LHCN-M2 (cell line): ENCODE measurements at regions not wholly inside any gene's neighbourhood (a gene's known extent, or its start where the extent isn't known, plus 50 kb on each side); places are given as distances from the start of the nearest gene placed in this dataset.
A peak's percentile ranks its signal among the peaks of the same experiment; 100 is the strongest.

Experiments used
- DNase-seq: peaks from one replicate; pipeline ENCODE4 v3.0.0-alpha.2; 2012; ENCODE audit warnings: low read depth

DNA sequence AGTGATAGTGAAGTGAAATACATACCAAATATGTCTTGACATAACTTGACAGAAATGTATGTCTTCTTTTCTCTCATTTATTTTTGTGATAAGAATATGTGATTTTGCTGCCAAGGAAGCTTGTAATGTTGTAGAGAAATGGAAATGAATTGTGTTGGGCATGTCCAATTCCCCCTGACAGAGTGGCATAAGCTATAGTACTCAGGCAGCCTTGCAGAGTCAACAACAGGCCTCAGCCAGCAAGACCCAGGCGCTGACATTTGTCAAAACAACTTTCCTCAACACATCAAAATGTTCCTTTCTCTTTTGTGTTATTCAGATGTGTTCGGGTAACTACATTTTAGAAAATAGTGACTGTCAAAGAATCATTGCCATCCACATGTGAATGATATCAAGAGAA lies 538.1 kb upstream of the ATP11B start:
- no peak for DNase-seq

DNA sequence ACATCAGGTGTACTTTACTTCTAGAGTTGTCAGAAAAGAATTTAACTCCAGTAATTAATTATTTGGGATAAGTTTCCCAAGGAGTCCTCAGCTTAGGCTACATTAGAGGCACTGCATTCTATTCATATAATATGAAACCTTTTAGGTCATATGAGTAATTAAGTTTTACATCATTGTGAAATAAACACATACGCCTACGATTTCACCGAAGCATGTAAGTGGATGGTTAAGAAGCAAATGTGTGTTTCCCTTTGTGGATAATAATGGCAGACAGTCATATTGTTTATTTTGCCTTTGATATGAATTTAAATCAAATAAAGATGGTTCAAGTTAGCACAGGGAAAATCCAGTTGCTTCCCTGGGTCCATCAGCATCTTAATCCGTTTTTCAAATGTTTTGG lies 535.9 kb upstream of the ATP11B start:
- no peak for DNase-seq

DNA sequence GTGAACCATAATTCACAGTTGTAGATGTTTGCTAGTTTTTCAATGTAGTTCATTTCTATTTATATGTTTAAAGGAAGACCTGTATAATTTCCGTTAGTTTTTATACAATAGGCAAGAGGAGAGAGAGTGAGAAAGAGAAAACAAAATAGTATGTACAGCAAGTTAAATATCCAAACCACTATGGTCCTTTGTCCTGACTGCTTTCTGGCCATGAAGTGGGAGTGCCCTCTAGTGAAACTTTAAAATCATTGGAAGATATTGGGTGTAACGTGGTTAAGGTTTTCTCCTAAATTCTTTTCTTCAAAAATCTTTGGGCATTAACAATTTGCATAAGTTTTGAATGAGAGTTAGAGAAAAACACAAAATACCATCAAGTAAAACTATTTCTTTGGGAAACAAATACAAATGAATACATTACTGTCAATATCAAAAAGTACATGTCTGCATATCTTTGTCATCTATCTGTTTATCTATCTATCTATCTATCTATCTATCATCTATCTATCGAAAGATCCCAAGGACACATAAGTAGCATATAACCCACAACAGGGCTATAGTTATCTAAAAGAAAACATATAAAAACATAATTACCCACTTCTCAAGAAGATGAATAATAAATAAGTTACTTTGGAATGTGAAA lies 534.6 kb upstream of the ATP11B start:
- peak; percentile 32 for DNase-seq

DNA sequence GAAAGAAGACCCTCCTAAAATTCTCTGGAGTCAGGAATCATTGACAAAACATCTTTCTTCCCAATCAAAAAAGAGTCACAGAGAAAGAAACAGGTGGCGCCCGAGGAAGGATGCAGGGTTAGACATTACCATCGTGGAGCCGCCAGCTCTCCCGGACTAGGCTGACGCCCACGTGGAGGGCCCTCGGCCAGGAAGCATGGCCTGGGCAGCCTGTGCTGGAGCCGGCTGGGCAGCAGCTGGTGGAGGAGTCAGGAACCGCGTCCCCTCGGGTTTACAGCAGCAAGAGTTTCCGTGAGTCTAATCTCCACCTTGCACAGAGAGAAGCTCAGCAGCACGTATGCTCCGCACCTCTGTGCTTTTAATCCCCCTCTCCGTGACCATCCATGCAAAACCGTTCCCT lies 533.7 kb upstream of the ATP11B start:
- peak; percentile 34 for DNase-seq

DNA sequence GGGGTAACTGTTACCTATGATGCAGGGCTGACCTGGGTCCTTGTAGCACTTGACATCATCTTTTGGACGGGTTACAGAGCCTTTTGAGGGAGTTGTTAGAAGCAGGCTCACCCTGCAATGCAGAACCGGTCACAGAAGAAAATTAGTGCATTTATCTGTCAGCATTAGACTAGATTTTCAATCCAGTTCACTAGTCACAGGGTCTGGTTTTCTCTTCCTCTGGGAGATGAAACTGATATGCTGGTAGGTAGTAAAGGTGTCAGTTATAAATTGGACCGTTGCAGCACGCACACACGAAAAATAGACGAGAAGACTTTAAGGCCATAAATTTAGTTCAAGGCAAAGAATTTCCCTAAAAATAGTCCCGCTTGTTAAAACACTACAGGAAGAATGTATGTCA lies 532.3 kb upstream of the ATP11B start:
- DNase-seq: no peak

DNA sequence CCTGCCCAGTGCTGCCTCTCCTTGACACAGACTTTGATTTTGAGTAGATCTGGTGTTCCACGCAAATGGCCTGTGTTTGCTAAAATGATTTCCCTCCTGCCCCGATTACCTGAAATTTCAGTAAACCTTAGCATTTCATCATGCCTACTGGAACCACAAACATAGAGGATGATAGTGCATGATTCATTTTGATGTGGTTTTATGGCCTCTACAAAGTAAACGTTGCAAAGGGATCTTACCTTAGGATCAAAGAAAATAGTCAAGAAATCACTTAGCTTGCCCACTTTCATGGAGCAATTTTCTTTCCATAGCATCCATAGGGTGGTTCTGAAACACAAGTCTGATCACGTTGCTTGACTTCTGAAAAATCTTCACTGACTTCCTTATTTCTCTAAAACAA lies 524.6 kb upstream of the ATP11B start:
- DNase-seq: no peak

DNA sequence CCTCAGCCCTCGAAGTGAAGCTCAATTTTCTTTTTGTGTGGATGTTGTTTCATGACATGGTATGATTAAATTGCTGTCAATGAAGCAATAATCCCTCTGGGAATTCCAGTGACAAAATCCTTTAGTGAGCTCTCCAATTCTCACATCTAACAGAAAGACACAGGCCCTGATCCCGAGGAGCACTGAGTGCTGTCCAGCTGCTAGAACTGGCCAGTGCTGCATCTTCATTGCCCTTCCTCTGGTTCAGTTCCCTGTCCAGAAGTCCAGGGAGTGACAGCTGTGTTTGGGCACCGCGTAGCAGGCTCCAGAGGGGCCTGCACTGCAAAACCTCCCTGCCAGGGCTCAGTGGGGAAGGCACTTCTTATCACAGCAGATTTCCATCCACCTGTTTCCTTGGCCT lies 516.8 kb upstream of the ATP11B start:
- DNase-seq: peak; percentile 6

DNA sequence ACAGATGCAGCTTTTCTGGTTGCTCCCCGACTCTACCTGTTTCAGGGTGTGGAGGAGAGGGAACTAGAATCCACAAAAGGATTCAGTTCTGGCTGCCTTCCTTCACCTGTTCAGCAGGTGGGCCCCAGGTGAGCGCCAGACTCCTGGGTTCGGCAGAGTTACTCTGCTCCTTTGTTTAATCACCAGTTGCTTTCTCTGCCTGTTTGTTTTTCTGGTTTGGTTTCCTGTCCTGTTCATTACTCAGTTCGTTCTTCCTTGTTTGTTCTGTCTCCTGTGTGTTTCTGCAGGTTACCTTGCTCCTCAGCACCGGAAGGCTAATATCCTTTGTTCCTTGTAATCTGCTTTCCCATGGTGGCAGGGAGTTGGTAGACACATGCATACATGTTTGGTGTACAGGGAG lies 508.5 kb upstream of the ATP11B start:
- no peak for DNase-seq

DNA sequence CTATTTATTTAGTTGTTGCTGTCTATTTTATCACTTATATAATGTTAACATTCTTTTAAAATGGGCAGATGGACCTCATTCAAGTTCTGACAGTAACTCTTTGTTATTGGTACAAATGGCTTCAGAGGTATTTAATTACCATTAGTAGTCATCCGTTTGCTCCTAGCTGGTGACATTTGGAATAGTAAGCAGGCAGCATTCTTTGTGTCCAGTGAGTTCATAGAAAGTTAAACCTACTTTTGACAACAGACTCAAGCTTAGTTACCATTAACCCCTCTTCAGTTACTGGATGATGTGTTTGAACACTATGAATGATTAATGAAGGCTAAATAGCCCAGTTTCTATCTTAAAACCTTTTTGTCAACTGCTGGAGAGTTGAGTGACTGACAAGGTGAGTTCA lies 500.7 kb upstream of the ATP11B start:
- DNase-seq: no peak

DNA sequence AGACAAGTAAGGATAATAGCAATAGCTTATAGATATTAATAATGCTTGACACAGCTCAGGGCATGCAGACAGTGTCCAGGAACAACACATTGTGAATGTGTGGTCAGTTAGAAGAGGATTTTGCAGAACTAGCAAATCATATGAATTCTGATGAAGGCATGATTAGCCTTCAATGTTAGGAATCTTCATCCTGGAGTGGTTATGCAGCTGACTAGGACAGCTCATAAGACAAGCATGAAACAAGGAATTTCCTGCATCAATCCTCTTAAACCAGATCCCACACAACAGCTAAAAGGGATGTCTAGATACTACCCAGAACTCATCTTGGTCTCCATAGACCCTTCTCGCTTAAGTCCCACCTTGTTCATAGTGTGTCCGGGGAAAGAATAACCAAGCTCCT lies 499.0 kb upstream of the ATP11B start:
- DNase-seq: peak; percentile 60

DNA sequence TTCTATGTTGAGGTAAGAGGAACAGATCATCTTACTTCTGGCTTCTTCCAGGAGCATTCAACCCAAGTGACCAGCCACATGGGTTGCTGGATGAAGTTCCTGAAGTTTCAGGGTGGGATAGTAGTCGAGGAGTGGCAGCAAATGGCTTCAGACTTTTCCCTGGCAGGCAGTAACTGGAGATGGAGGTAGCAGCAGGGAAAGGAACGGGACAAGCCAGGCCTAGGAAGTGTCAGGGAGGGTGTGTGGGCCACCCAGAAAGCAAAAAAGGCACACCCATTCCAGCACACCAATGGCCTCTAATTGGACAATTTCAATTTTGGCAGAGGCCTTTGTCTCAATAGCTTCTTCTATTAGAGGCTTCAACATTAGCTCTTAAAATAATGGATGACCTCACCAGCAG lies 498.6 kb upstream of the ATP11B start:
- DNase-seq: peak; percentile 2

DNA sequence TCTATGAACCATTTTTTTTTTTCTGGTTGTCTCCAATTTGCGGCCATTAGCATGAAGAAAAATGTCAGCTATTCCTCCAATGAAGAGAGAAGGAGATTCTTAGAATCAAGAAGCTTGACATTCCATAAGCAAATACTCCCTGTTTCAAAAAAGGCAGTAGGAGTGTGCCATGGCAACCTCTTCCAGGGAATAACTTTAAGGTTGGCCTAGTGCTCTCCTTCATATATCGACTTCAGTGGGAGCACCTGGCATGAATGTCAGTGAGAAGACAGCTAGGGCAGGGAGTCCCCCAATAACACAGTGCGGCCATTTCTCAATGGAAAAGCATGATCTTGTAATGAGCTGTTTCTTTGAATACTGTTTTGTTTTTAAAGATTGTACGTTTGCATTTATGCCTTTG lies 493.0 kb upstream of the ATP11B start:
- no peak for DNase-seq

DNA sequence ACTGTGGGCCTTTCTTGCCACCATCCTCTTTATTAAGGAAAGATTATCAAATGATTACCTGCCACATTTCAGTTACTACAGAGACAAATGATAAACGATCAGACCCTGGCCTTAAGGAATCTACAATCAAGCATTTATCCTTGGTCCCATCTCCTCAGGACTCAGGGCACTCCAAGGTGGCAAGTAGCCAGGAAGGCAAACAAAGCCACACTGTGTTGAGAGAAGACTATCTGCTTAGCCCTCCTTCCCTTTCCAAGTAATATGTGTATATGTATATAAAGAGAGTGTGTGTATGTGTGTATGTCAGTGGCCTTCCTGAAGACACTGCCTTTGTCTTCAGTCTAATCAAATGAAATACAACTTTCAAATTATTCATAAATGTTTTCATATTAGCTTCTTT lies 490.1 kb upstream of the ATP11B start:
- no peak for DNase-seq

DNA sequence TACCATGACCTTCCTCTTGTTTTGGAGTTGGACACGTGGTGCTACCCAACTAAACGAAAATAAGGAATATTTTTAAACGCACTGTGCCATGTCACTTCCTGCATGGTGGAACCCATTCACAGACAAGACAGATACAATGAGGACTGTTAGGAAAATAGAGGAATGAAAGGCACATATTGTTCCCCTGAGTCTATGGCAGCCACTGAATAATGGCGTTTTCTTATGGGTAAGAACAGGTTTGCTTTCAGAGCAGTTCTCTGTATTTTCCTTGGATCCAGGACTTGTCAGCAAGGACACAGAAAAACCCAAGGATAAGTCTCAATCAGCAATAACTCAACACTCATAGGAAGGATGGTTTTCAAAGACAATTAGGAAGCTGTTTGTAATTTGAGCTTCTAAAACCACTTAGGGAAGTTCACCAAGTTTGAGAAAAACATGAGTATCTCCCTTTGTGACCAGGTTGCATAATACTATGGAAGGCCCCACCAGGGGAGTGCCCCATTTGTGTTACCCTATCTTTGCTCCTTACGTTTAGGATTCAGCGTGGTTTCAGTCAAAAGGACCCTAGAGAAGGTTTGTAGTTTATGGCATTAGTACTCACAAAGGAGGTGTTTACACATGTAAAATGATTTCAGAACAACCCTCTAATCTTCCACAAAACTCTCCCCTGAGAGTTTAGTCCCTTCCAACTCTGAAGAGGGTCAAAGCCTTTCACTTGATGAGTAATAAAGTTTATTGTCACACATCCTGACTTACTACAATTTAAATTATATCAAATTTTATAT lies 487.2 kb upstream of the ATP11B start:
- DNase-seq: no peak

DNA sequence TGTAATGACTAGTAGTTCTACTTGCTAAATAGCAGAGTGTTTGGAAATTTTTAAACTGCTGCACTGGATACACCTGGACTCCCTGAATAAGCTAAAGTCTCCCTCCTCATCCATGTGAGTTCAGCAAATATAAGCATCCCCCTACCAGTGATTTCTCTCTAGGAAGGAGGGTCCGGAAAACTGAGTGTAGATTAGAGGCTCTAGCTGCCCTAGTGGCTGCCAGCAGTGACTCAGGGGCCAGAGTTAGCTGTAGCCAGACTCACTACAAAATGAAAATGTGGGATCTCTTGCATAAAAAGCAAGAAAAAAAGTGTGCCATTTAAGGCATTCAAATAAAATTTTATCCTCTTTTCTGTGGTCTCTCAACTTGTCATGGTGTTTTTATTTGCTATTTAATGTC lies 485.0 kb upstream of the ATP11B start:
- DNase-seq: no peak

DNA sequence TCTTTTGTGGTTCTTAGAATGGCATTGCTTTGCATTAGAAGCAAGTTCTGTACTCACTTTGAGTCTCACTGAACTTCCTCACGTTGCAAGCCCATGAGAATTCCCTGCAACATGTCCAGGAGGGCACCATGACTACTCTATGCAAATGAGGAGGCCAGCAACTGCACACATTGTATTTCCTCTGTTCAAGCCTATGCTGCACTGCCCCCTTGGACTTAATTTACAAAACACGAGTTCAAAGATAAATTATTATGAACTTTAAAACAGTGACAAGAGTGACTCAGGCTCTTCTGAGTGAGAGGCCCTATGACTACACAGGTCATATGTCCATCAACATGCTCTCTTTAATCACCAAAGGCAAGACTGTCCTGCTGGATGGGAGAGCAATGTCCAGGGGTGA lies 484.2 kb upstream of the ATP11B start:
- peak; percentile 18 for DNase-seq

DNA sequence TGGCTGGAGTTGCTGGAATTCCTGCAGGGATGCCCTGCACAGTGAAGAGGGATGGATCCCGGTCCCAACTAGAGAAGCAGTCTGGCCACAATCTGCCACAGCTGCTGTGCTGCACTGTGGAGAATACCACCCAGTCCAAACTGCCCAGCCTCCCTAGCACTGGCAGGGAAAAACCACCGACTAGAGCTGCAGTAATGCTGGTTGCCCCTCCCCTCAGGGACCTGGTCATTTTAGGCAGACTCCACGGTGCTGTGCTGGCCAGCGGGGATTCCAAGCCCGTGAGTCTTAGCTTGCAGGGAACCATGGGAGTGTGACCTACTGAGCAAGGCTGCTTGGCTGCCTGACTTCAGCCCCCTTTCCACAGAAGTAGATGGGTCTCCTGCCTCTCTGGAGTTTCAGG lies 478.0 kb upstream of the ATP11B start:
- no peak for DNase-seq

DNA sequence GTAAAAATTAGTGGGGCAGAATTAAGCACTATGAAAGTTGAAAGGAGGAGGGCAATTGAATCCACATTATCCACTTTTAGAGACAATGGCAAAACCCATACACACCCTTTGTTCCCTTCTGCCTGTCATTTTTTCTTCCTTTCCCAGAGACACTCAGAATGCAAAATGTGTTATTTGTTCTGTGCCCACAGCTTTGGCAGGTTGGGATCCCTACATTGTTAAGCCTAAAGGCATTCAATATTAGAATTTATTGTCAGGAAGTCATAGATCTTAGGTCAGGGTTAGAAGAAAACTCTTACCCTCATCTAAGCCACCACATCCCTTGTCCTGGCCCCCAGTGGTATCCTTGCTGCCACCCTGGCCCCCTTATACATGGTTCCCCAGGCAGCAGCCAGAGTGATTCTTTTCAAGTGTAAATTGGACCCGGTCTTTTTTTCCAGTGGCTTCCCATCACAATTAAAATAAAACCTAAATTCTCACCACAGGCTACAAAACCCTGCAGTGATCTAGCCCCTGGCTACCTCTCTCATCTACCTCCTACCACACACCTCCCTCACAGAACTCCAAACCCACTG lies 470.1 kb upstream of the ATP11B start:
- DNase-seq: no peak

DNA sequence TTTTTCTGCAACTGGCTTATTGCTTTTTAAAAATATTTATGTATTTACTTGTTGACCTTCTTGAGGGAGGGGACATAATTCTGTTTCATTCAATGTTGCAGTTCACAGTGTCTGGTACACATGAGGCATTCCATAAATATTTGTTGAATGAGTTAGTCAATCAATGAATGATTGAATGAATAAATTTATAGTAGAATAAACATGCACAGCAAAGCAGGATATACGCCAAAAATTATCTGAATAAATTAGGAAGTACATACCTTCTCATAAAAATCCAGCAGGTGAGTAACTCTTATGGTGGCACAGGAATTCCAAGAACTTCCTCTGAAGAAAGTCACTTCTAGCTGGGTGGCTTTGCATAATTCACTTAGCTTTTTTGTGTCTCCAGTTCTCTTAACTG lies 469.4 kb upstream of the ATP11B start:
- DNase-seq: no peak

DNA sequence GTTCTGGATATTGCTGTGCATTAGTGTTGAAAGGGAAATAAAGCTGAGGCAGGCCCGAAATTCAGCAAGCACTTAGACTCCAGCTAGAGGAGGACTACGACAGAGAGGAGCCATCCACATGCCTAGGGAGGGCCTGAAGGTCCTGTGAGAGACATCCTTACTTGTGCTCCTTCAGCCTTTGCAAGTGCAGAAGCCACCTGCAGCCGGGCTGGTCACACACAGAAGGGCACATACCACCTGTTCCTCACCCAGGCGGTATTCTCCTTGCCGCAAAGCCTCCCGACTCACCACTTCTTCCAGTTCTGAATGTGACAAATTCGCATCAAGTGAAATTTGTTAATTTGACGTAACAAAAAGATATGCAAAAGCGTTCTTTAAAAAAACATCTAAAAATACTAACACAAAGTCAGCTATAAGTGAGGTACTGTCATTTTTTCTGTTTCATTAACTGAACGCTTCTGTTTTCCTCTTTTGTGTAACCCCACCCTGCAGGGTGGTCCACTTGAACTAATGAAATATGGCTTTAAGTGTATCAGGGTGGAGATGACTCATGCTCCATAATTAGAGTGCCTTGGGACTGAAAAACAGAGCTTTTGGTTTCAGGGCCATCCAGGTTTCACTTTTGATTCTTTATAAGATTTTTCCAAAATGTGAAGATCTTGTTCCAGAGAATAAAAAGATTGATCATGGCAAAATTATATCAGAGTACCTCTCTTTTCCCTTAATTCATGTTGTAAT lies 467.9 kb upstream of the ATP11B start:
- DNase-seq: peak; percentile 30

DNA sequence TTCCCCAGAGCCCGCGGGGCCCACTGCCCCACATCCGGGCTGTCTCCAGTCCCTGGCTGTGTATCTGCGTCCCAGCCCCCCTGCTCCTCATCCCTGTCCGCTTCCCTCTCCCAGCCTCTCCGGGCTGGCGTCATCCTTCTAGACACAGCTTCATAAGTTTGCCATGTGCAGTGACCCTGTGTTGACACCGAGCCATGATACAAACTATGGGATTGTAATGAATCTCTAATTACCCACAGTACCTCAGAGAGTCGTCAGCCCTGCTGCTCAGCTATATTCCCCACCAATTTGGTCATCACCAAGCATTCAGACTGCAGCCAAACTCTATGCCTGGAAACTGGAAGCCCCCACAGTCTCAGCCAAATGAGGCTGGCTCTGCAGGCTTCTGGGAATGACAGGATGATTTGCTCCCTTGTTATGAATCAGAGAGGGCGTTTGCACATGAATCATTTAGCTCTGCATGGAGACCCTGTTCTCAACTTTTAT lies 466.1 kb upstream of the ATP11B start:
- peak; percentile 18 for DNase-seq

DNA sequence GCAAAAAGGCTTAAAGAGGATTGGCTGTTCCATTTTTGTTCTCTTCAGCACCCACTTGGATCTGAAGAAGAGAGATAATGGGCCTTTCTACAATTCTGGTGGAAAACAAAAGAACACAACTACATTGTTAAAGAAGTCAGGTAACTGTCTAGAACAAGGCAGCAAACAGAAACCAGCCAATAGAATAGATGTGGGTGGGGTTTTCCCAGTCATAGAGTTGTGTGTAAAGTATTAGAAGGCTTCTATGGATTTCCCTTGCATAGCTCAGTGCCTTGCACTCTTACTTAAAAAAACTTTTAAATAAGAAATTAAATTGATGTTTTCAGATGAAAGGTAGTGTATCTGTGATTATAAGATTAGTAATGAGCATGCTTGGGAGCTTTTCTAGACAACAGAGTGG lies 462.7 kb upstream of the ATP11B start:
- no peak for DNase-seq
